ENCODE measurements at regions not wholly inside any gene's neighbourhood (a gene's known extent, or its start where the extent isn't known, plus 50 kb on each side); places are given as distances from the start of the nearest gene placed in this dataset.

- TF ChIP-seq EZH2phosphoT487 (conservative IDR thresholded peaks at IDR 0.05; ENCODE audit: low read length), result no peak
- TF ChIP-seq CTCF (IDR thresholded peaks at IDR 0.05; ENCODE audit: insufficient read depth, low read length, poor library complexity, severe bottlenecking), result no peak
- Histone ChIP-seq H3K36me3 (ENCODE audit: low read length) (no peaks in the 10 kb centered on the region), H3K27me3 (ENCODE audit: low read length) (no peaks in the 10 kb centered on the region), H3F3A (ENCODE audit: insufficient read depth) (no peaks in the 10 kb centered on the region), H3K9me3 (ENCODE audit: insufficient read depth, low read length) (no peaks in the 10 kb centered on the region), H3K27ac (ENCODE audit: low read depth, low read length) (no peak overlapping the region), H3K79me2 (ENCODE audit: insufficient read depth, low read length) (no peaks in the 10 kb centered on the region), H3K4me3 (ENCODE audit: insufficient read depth, low read length, poor library complexity, severe bottlenecking) (no peak overlapping the region), H3K4me2 (ENCODE audit: low read depth, low read length, poor library complexity, severe bottlenecking) (no peak overlapping the region), H4K20me1 (ENCODE audit: low read depth, low read length) (no peaks in the 10 kb centered on the region), H2AFZ (ENCODE audit: low read depth, low read length, severe bottlenecking) (no peak overlapping the region), H3K9me2 (replicated peaks; ENCODE audit: insufficient read depth, low read length) (no peaks in the 10 kb centered on the region), H3K9ac (ENCODE audit: low read length) (no peak overlapping the region)
Measured at GRCh38 chr7:17528636-17529035, 230.2 kb downstream of the AHR start.

GRCh38 chr7:17530244-17530643 is 231.8 kb downstream of the AHR start:
- no peaks in the 10 kb centered on the region for H3K79me2 ChIP-seq (ENCODE audit: insufficient read depth, low read length)
- no peak overlapping the region for H3K4me3 ChIP-seq (ENCODE audit: insufficient read depth, low read length, poor library complexity, severe bottlenecking)
- no peaks in the 10 kb centered on the region for H3K9me3 ChIP-seq (ENCODE audit: insufficient read depth, low read length)
- H3K27ac ChIP-seq (ENCODE audit: low read depth, low read length), result no peak overlapping the region
- H3K9me2 ChIP-seq (replicated peaks; ENCODE audit: insufficient read depth, low read length), result no peaks in the 10 kb centered on the region
- no peak for TF ChIP-seq EZH2phosphoT487 (conservative IDR thresholded peaks at IDR 0.05; ENCODE audit: low read length)
- TF ChIP-seq CTCF (IDR thresholded peaks at IDR 0.05; ENCODE audit: insufficient read depth, low read length, poor library complexity, severe bottlenecking), result no peak
- H3K27me3 ChIP-seq (ENCODE audit: low read length), result no peaks in the 10 kb centered on the region
- H3K4me2 ChIP-seq (ENCODE audit: low read depth, low read length, poor library complexity, severe bottlenecking), result no peak overlapping the region
- H3K9ac ChIP-seq (ENCODE audit: low read length), result no peak overlapping the region
- H2AFZ ChIP-seq (ENCODE audit: low read depth, low read length, severe bottlenecking), result peak overlapping the region; percentile 48
- no peaks in the 10 kb centered on the region for H4K20me1 ChIP-seq (ENCODE audit: low read depth, low read length)
- no peaks in the 10 kb centered on the region for H3F3A ChIP-seq (ENCODE audit: insufficient read depth)
- H3K36me3 ChIP-seq (ENCODE audit: low read length), result no peaks in the 10 kb centered on the region

GRCh38 chr7:17530741-17531421 is 232.4 kb downstream of the AHR start:
- H3K9me3 ChIP-seq (ENCODE audit: insufficient read depth, low read length), result no peaks in the 10 kb centered on the region
- peak; percentile 40 for TF ChIP-seq CTCF (IDR thresholded peaks at IDR 0.05; ENCODE audit: insufficient read depth, low read length, poor library complexity, severe bottlenecking)
- TF ChIP-seq EZH2phosphoT487 (conservative IDR thresholded peaks at IDR 0.05; ENCODE audit: low read length), result no peak
- H4K20me1 ChIP-seq (ENCODE audit: low read depth, low read length), result no peaks in the 10 kb centered on the region
- no peaks in the 10 kb centered on the region for H3K9me2 ChIP-seq (replicated peaks; ENCODE audit: insufficient read depth, low read length)
- peak overlapping the region; percentile 24 for H3K4me2 ChIP-seq (ENCODE audit: low read depth, low read length, poor library complexity, severe bottlenecking)
- H3K27ac ChIP-seq (ENCODE audit: low read depth, low read length), result no peak overlapping the region
- no peaks in the 10 kb centered on the region for H3K27me3 ChIP-seq (ENCODE audit: low read length)
- H2AFZ ChIP-seq (ENCODE audit: low read depth, low read length, severe bottlenecking), result peak overlapping the region; percentile 39
- no peaks in the 10 kb centered on the region for H3F3A ChIP-seq (ENCODE audit: insufficient read depth)
- H3K36me3 ChIP-seq (ENCODE audit: low read length), result no peaks in the 10 kb centered on the region
- no peaks in the 10 kb centered on the region for H3K79me2 ChIP-seq (ENCODE audit: insufficient read depth, low read length)
- no peak overlapping the region for H3K4me3 ChIP-seq (ENCODE audit: insufficient read depth, low read length, poor library complexity, severe bottlenecking)
- H3K9ac ChIP-seq (ENCODE audit: low read length), result no peak overlapping the region
